ENCODE measurements at regions not wholly inside any gene's neighbourhood (a gene's known extent, or its start where the extent isn't known, plus 50 kb on each side); places are given as distances from the start of the nearest gene placed in this dataset.

GRCh38 chr10:90447831-90448230 lies 410.0 kb downstream of the HTR7 start:
- no peak overlapping the region for H2AFZ ChIP-seq (ENCODE audit: low read length)
- H4K20me1 ChIP-seq (ENCODE audit: insufficient read depth, low read length), result no peaks in the 10 kb centered on the region
- no peak overlapping the region for H3K27ac ChIP-seq (ENCODE audit: low read depth, low read length)
- no peaks in the 10 kb centered on the region for H3K9me3 ChIP-seq (ENCODE audit: low read depth, low read length)
- no peak overlapping the region for H3K4me3 ChIP-seq (ENCODE audit: insufficient read depth, low read length)
- TF ChIP-seq, protein P1, sequence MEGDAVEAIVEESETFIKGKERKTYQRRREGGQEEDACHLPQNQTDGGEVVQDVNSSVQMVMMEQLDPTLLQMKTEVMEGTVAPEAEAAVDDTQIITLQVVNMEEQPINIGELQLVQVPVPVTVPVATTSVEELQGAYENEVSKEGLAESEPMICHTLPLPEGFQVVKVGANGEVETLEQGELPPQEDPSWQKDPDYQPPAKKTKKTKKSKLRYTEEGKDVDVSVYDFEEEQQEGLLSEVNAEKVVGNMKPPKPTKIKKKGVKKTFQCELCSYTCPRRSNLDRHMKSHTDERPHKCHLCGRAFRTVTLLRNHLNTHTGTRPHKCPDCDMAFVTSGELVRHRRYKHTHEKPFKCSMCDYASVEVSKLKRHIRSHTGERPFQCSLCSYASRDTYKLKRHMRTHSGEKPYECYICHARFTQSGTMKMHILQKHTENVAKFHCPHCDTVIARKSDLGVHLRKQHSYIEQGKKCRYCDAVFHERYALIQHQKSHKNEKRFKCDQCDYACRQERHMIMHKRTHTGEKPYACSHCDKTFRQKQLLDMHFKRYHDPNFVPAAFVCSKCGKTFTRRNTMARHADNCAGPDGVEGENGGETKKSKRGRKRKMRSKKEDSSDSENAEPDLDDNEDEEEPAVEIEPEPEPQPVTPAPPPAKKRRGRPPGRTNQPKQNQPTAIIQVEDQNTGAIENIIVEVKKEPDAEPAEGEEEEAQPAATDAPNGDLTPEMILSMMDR (IDR thresholded peaks at IDR 0.05; ENCODE audit: extremely low read depth, low read depth, low read length), result no peak
- no peaks in the 10 kb centered on the region for H3K36me3 ChIP-seq (ENCODE audit: insufficient read depth, low read length)
- H3K27me3 ChIP-seq (ENCODE audit: insufficient read depth, low read length), result no peaks in the 10 kb centered on the region
- H3K4me2 ChIP-seq (ENCODE audit: insufficient read depth, low read length), result no peak overlapping the region
- DNase-seq (ENCODE audit: insufficient read length, low spot score, missing footprints), result no peak
- no peaks in the 10 kb centered on the region for H3K79me2 ChIP-seq (ENCODE audit: insufficient read depth, low read length)
- peaks cover 7% of the 10 kb centered on the region for H3K4me1 ChIP-seq (ENCODE audit: insufficient read depth, low read length)

GRCh38 chr10:90450797-90451196 lies 407.0 kb downstream of the HTR7 start:
- Histone ChIP-seq H3K36me3 (ENCODE audit: insufficient read depth, low read length) (no peaks in the 10 kb centered on the region), H3K4me3 (ENCODE audit: insufficient read depth, low read length) (no peak overlapping the region), H4K20me1 (ENCODE audit: insufficient read depth, low read length) (no peaks in the 10 kb centered on the region), H3K9me3 (ENCODE audit: low read depth, low read length) (no peaks in the 10 kb centered on the region), H3K4me1 (ENCODE audit: insufficient read depth, low read length) (peaks cover 7% of the 10 kb centered on the region), H3K27me3 (ENCODE audit: insufficient read depth, low read length) (no peaks in the 10 kb centered on the region), H3K79me2 (ENCODE audit: insufficient read depth, low read length) (no peaks in the 10 kb centered on the region), H3K27ac (ENCODE audit: low read depth, low read length) (no peak overlapping the region), H3K4me2 (ENCODE audit: insufficient read depth, low read length) (no peak overlapping the region), H2AFZ (ENCODE audit: low read length) (no peak overlapping the region)
- TF ChIP-seq, protein P1 (IDR thresholded peaks at IDR 0.05; ENCODE audit: extremely low read depth, low read depth, low read length), result no peak
- no peak for DNase-seq (ENCODE audit: insufficient read length, low spot score, missing footprints)

- H2AFZ ChIP-seq (ENCODE audit: low read length), result no peak overlapping the region
- TF ChIP-seq, protein P1 (IDR thresholded peaks at IDR 0.05; ENCODE audit: extremely low read depth, low read depth, low read length), result no peak
- no peak for DNase-seq (ENCODE audit: insufficient read length, low spot score, missing footprints)
- no peak overlapping the region for H3K27ac ChIP-seq (ENCODE audit: low read depth, low read length)
- H3K4me2 ChIP-seq (ENCODE audit: insufficient read depth, low read length), result peak overlapping the region; percentile 11
- H3K4me3 ChIP-seq (ENCODE audit: insufficient read depth, low read length), result no peak overlapping the region
- H3K27me3 ChIP-seq (ENCODE audit: insufficient read depth, low read length), result no peaks in the 10 kb centered on the region
- no peaks in the 10 kb centered on the region for H3K79me2 ChIP-seq (ENCODE audit: insufficient read depth, low read length)
- no peaks in the 10 kb centered on the region for H4K20me1 ChIP-seq (ENCODE audit: insufficient read depth, low read length)
- no peaks in the 10 kb centered on the region for H3K9me3 ChIP-seq (ENCODE audit: low read depth, low read length)
- H3K36me3 ChIP-seq (ENCODE audit: insufficient read depth, low read length), result no peaks in the 10 kb centered on the region
- H3K4me1 ChIP-seq (ENCODE audit: insufficient read depth, low read length), result peaks cover 7% of the 10 kb centered on the region
These were observed 406.6 kb downstream of the HTR7 start for GRCh38 chr10:90451283-90451682.

GRCh38 chr10:90458054-90458453 lies 399.8 kb downstream of the HTR7 start:
- no peaks in the 10 kb centered on the region for H3K9me3 ChIP-seq (ENCODE audit: low read depth, low read length)
- H3K36me3 ChIP-seq (ENCODE audit: insufficient read depth, low read length), result no peaks in the 10 kb centered on the region
- no peak overlapping the region for H3K27ac ChIP-seq (ENCODE audit: low read depth, low read length)
- H3K4me1 ChIP-seq (ENCODE audit: insufficient read depth, low read length), result no peaks in the 10 kb centered on the region
- no peak overlapping the region for H3K4me2 ChIP-seq (ENCODE audit: insufficient read depth, low read length)
- H3K79me2 ChIP-seq (ENCODE audit: insufficient read depth, low read length), result no peaks in the 10 kb centered on the region
- TF ChIP-seq, protein P1 (IDR thresholded peaks at IDR 0.05; ENCODE audit: extremely low read depth, low read depth, low read length), result no peak
- no peaks in the 10 kb centered on the region for H3K27me3 ChIP-seq (ENCODE audit: insufficient read depth, low read length)
- H3K4me3 ChIP-seq (ENCODE audit: insufficient read depth, low read length), result no peak overlapping the region
- no peaks in the 10 kb centered on the region for H4K20me1 ChIP-seq (ENCODE audit: insufficient read depth, low read length)
- no peak for DNase-seq (ENCODE audit: insufficient read length, low spot score, missing footprints)
- H2AFZ ChIP-seq (ENCODE audit: low read length), result no peak overlapping the region
